WI38 (cell line): ENCODE measurements at regions not wholly inside any gene's neighbourhood (a gene's known extent, or its start where the extent isn't known, plus 50 kb on each side); places are given as distances from the start of the nearest gene placed in this dataset.

Experiments used
- H3K4me3 ChIP-seq: 2 replicates; pipeline ENCODE4 v1.5.1; 2011; ENCODE audit warnings: low read depth, mild to moderate bottlenecking, control low read depth, low read length
- CTCF ChIP-seq: IDR thresholded peaks from 2 replicates; pipeline ENCODE4 v1.5.1; 2012; ENCODE audit warnings: low read depth, mild to moderate bottlenecking, control low read depth, low read length

GRCh38 chr13:47334173-47334572 is 437.3 kb upstream of the HTR2A start:
- no peak for TF ChIP-seq CTCF
- no peak overlapping the region for H3K4me3 ChIP-seq

DNA sequence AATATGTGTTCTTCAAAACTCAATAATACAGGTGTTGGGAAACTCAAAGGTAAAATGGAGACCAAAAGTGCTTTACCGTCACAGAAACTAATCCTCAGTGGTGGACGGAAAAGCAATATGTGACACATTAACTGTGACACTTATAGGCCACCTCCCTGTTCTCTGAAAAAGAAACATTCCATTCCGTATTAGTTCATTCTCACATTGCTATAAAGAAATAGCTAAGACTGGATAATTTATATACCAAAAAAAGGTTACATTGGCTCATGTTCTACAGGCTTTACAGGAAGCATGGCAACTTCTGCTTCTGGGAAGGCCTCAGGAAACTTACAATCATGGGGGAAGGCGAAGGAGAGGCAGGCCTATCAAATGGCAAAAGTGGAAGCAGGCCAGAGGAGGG is 435.3 kb upstream of the HTR2A start:
- TF ChIP-seq CTCF: no peak
- no peak overlapping the region for H3K4me3 ChIP-seq

DNA sequence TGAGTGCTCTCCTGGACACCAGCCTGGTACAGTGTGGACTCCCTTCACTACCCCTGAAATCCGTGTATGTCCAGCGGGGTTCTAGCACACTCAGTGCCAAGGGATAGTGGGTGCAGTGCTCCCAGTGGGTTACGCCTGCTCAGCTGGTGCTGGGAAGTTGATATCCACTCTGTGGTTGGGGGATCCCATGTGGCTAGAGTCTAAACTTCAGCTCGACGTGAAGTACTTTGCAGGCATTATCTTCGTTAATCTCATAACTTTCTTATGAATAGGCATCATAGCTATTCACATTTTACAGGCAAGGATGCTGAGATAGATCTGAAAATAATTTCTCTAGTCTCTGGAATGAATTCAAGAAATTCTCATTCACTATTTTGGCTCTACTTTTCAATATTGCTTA is 433.2 kb upstream of the HTR2A start:
- no peak overlapping the region for H3K4me3 ChIP-seq
- no peak for TF ChIP-seq CTCF

DNA sequence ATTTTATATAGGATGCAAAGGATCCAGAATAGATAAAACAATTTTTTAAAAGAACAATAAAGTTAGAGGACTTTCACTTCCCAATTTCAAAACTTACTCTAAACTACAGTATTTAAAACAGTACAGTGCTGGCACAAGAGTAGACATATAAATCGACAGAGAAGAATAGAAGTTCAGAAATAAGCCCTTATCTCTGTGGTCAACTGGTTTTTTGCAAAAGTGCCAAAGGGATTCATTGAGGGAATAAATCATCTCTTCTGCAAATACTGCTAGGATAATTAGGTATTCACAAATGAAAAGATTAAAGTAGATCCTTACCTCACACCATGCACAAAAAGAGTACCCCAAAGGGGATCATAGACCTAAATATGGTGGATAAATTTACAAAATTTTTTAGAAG is 431.0 kb upstream of the HTR2A start:
- no peak overlapping the region for H3K4me3 ChIP-seq
- TF ChIP-seq CTCF: no peak

- H3K4me3 ChIP-seq: no peak overlapping the region
- TF ChIP-seq CTCF: no peak
Observed at GRCh38 chr13:47326061-47326460, 429.2 kb upstream of the HTR2A start.

DNA sequence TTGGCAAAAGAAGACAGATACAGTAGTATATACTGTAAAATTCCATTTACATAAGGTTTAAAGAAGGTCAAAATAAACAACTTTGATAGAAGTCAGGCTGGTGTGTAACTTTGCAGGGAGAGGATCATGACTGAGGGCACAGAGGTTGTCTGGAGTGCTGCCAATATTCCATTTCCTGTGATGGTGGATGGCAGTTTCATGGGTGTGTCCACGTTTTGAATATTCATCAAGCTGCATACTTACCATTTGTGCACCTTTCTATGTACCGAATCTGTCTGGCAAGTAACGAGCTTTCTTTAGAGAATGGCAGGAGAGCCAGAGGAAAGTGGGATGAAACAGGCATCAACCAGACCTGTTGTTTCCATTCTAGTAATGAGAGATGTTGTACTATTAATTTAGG is 420.5 kb upstream of the HTR2A start:
- TF ChIP-seq CTCF: no peak
- H3K4me3 ChIP-seq: no peak overlapping the region

DNA sequence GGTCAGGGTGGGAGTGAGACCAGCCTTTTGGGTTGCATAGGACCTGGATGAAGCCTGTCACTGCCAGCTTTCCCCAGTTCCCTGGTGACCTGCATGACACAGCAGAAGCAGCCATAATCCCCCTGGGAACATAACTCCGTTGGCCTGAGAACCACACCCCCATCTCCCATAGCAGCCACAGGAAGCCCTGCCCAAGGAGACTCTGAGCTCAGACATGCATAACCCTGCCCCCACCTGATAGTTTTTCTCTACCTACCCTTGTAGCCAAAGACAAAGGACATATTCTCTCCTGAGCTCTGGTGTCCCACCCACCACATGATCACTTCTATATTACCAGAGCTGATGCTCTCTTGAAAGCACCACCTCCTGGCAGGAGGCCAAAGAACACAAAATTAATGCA is 413.5 kb upstream of the HTR2A start:
- H3K4me3 ChIP-seq: no peak overlapping the region
- TF ChIP-seq CTCF: no peak
